ENCODE measurements at regions not wholly inside any gene's neighbourhood (a gene's known extent, or its start where the extent isn't known, plus 50 kb on each side); places are given as distances from the start of the nearest gene placed in this dataset.

- no peak for DNase-seq (ENCODE audit: low spot score)
Measured at GRCh38 chr7:15855525-15856109, 169.1 kb upstream of the MEOX2 start.

DNA sequence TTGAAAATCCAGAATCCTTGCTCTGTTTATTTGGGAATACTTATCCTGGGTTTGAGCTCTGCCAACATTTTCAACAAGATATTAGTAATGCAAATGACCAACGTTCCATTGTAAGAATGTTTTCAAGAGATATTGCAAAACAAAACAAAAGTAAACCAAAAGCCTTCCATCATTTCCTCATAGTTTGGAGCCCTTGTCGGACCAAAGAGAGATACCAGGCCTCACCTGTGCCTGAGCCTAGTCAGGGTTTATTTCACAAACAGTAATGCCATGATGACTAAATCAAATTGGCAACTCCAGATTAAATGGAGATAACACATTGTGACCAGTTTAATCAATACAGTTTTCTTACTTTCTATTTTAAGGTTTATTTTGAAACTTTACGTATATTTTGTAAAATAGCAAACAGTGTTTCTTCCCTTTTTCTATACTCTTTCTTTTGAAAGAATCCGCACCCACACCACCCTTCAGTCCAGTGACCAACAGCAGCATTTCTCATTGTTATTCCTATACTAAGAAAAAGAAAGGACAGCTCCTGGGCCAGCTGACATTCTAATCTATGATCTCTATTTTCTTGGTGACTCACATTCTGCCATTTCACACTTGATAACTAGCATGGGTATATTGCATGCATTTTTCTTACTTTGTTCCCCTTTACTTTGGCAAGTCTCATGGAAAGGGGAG, 168.5 kb upstream of the MEOX2 start:
- DNase-seq (ENCODE audit: low spot score): no peak

DNA sequence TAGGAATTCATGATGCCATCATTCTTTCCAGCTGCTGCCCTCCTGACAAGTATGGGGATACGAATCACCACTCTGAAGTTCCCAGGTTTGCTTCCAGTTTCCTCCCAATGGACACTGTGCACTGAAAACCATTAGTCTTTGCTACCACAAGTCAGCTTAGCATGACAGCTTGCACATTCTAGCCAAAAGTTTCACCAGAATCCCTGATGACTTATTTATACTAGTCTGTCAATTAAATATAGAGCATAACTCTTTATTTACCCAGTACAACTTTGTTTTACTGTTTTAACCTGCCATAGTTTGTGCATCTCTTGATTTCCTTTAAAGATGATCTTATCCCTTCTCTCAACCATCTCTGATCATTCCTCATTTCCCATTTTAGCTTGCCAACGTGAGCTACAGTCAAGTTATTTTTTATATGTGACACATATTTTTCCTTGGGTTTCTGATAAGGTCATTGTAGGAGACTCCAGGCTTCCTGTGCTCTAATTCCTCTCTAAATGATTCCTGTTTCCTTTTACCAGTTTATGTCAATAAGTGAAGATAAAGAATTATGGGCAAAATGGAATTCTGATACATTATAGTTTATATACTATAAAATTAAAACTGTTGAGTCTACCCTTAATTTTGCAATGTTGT, 167.5 kb upstream of the MEOX2 start:
- DNase-seq (ENCODE audit: low spot score): no peak

DNA sequence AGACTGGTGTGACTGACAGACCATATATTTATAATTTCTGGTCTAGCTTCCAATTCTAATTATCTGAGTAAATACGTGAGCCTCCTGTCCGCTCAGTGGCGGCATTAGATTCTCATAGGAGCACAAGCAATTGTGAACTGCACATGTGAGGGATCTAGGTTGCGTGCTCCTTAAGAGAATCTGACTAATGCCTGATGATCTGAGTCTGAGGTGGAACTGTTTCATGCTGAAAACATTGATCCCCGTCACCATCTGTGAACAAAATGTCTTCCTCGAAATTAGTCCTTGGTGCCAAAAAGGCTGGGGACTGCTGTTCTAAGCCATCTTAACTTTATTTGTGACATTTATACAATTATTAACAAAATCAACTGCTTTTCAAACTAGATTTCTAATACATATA, 164.7 kb upstream of the MEOX2 start:
- no peak for DNase-seq (ENCODE audit: low spot score)

GRCh38 chr7:15848901-15849300, 162.4 kb upstream of the MEOX2 start:
- no peak for DNase-seq (ENCODE audit: low spot score)

DNA sequence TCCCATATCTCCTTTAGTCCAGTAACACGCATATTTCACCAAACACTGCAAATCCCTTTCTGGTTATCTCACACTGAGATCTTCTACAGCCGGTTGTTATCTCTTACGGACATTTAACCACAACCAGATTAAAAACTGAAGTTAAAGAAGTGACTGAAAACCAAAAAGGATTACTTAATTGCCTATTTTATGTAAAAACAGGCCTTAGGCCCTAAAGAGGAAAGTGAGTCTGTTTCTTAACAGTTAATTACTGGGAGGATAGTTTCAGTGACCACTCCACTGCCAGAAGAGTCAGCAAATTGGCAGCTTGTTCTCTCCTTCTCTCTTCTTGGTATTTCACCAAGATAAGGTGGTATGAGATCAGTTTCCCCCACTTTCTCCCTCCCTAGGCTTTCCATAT, 161.9 kb upstream of the MEOX2 start:
- DNase-seq (ENCODE audit: low spot score): no peak

- no peak for DNase-seq (ENCODE audit: low spot score)
Measured at GRCh38 chr7:15845868-15846267, 159.4 kb upstream of the MEOX2 start.

- no peak for DNase-seq (ENCODE audit: low spot score)
Measured at GRCh38 chr7:15845461-15845860, 159.0 kb upstream of the MEOX2 start.

- peak; percentile 88 for DNase-seq (ENCODE audit: low spot score)
Measured at GRCh38 chr7:15839416-15840100, 153.1 kb upstream of the MEOX2 start.

DNA sequence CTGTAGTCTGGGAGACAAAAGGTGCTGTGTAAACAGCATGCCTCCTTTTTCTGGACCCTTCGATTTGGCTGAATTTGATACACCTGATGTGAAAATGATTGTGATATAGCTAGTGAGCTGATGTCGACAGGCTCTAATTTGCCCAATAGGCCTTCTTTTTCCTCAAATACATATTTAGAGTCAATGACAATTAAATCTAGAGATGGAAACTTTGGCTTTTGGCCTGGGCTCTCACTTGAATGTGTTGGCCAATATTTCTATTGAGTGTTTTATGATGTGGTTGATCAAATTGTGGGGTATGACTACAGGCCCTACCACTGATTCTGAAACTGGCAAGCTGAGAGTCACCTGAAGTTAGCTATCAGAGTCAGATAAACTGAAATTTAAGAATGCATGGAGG, 151.8 kb upstream of the MEOX2 start:
- DNase-seq (ENCODE audit: low spot score): no peak

DNA sequence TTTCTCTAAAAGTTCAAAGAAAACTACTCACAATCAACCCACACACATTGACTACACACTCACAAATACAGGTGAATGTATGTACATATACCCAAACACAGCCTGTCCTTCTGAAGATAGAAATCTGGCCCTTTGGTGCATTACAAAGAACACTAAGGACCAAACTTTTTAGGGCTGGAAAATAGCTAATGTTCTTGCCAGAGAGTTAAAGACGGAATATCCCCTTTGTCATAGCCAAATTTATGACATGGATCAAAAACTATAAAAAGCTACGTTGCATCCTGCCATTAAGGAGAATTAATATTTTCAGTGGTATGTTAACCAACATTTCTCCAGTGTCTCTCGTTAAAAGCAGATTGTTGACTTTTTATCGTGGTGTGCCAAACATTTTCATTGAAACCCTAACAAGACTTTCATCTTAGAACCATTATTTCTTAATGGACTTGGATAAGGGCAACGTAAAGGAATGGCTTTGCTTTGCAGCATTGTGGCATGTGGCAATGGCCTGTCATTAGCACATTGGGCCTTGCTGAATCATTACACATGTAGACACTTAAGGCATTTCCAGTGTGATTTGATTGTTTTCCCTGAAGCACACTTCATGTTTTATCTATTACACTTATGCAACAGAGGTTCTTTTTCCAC, 150.9 kb upstream of the MEOX2 start:
- DNase-seq (ENCODE audit: low spot score): no peak

- no peak for DNase-seq (ENCODE audit: low spot score)
Measured at GRCh38 chr7:15836651-15837050, 150.2 kb upstream of the MEOX2 start.

DNA sequence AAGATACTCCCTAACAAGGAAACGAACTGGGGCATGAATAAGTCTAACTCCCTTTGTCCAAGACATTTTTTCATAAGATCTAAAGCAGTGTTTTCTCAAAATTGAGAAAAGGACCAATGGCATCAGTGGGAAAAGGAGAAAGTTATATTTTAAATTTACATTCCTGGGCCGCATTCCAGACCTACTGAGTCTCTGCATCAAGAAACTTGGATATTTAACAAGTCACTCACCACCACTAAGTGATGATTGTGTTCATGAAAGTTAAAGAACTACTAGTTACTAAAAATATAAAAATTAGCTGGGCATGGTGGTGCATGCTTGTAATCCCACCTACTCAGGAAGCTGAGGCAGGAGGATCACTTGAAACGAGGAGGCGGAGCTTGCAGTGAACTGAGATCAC, 149.6 kb upstream of the MEOX2 start:
- DNase-seq (ENCODE audit: low spot score): no peak

- DNase-seq (ENCODE audit: low spot score): no peak
Measured at GRCh38 chr7:15834446-15834845, 148.0 kb upstream of the MEOX2 start.

DNA sequence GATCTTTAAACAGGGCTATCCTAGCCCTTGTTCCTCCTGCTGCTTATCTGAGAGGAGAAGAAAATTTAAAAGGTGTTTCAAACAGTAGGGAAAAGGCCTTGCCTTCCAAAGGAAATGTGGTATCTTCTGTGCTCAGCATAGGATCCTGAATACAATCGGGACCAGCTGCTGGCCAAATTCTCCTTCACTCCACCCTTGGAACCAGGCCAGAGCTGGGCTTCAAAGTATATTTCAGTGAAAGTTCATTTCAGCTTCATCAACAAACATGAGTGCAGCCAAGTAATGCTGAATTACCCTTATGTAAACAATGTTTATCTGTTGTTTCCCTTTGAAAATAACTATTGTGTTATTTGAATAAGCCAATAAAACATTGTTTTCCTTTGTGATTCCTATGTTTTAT, 146.5 kb upstream of the MEOX2 start:
- DNase-seq (ENCODE audit: low spot score): no peak

DNA sequence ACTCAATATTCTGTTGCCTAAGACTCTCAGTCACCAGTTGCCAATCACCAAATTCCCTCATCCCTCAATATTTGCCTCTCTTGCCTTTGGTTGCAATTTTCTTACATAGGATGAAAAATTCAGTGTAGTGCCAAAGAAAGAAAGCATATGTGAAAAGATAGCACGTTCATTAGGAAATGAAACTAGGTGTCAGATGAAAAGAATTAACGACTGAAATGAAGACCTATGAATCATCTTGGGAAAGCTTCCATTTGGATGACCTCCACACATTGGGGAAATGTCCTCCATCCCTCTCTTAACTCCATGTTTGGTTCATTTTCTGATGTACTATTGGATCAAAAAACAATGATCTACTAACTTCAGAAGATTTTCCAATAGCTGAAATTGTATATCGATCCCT, 145.1 kb upstream of the MEOX2 start:
- no peak for DNase-seq (ENCODE audit: low spot score)

DNA sequence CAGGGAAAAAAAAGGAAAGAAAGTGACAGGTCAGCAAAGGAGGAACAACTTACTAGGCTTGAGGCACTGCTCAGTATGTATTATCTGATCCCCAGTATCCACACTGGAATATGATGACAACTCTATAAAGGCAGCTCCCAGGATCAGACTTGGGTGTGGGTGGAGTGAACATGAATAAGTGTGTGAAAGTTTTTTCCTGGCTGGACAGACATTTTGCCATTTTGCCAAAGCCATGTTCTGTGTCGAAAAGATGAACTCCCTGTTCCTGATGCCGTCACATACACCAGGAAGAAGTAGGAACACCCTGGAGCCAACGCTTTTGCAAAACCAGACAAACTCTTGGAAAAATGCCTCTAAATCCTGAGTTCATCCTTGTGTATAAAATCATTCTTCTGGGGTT, 143.2 kb upstream of the MEOX2 start:
- DNase-seq (ENCODE audit: low spot score): no peak

GRCh38 chr7:15828881-15829280, 142.4 kb upstream of the MEOX2 start:
- no peak for DNase-seq (ENCODE audit: low spot score)

- no peak for DNase-seq (ENCODE audit: low spot score)
Measured at GRCh38 chr7:15821484-15822427, 135.3 kb upstream of the MEOX2 start.

GRCh38 chr7:15820319-15820718, 133.8 kb upstream of the MEOX2 start:
- no peak for DNase-seq (ENCODE audit: low spot score)

DNA sequence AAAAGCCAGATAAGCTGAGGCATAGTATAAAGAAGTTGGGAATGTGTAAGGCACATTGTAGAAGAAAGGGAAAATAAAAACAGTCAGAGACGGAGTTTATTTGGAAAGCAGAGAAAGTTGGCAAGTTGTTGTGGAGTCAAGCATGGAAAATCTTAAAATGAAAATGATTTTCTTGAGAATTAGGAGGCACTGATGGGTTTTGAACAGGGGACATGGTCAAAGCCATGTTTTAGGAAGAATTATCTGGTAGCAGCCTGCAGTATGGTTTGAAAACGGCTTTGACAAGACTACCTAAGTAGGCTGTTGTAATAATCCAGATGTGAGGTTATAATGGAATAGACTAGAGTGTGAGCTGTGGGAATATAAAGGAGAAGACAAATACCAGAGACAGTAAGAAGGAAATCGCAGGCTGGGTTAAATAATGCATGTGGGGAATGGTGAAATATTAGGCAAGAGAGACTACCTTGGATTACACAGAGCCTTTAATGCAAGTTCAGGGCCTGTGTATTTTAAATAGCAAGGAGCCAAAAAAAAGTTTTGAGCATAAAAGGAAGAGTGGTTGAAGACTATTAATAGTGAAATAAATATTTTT, 130.4 kb upstream of the MEOX2 start:
- DNase-seq (ENCODE audit: low spot score): no peak

Measured in left forelimb (tissue), 1 donor.